Fibroblast of skin of left quadriceps (primary cell): ENCODE measurements at regions not wholly inside any gene's neighbourhood (a gene's known extent, or its start where the extent isn't known, plus 50 kb on each side); places are given as distances from the start of the nearest gene placed in this dataset.
"Not testable (repeated sequence)": the region's sequence is repeated elsewhere in the genome, so short reads cannot be mapped to it uniquely, and the experiment has no call there.

Source experiments
- DNase-seq, 2 experiments: peaks; one replicate each; pipeline ENCODE4 v3.0.0-alpha.2; 2013; ENCODE audit warnings: low read depth in 2 of 2

DNA sequence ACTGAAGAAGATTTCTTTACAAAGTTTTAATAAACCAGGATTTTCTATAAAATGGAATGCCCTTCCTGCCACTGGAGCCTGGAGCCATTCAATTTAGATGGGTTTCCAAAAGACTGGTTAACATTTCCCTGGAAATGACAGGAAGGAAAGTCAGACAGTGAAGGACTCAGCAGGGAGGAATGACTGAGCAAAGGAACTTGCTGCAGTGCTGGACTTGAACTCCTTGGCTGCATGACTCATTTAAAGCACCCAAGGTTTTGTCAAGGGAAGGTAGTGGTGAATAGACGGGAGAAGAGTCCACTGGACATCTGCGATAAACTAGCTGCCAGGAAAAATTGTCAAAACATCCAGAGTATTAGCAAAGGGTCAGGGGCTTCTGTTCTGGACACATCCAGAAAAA, 163.8 kb upstream of the SLC28A3 start:
- DNase-seq: no peak

DNA sequence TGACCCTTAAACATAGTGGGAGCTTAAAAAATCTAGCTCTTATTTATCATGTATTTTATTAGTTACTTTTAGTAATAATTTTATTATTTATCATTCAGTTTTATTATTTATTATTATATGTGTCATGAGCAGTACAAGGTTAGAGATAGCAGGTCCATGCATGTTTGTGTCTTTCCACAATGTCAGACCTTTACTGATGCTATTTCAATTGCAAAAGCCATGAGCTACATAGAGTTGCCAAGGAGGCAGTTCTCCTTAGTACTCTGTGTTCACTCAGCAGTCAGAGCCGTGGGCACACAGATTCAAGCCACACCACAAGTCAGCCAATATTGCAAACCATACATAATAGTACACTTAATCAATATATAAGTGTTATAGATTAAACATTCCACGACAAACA, 157.9 kb upstream of the NTRK2 start:
- no peak for DNase-seq

DNA sequence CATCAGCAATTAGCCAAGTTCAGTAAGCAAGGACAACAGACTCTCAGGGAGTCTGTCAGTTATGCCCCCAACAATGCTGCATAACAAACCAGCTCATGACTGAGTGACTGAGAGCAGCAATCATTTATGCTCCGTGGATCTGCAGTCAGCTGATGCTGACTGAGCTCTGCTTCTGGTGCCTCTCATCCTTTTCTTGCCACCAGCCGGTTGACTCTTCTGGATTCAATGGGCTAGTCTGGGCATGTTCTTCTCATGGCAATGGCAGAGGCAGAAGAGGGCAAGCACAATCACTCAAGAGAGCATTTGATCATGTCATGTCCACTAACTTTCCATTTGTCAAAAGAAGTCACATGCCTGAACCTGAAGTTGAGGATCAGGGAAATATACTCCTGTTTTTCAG, 157.0 kb upstream of the NTRK2 start:
- DNase-seq: no peak

DNA sequence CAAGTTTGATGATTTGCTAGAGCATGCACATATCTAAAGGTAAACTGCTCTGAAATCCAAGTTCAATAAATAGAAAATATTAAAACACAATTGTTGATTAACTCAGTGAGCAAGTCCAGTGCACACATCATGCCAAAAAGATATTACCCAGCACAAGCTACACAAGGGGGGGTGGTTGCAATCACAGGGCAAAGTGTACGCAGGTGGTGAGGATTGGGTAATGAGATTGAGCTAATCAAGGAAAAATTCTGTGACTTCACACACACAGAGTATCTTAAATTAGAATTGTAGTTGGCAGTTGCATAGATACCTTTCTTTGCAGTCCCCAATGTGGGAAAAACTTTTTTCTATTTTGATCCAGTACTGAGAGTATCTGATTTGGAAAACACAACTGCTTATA, 156.1 kb upstream of the NTRK2 start:
- no peak for DNase-seq

DNA sequence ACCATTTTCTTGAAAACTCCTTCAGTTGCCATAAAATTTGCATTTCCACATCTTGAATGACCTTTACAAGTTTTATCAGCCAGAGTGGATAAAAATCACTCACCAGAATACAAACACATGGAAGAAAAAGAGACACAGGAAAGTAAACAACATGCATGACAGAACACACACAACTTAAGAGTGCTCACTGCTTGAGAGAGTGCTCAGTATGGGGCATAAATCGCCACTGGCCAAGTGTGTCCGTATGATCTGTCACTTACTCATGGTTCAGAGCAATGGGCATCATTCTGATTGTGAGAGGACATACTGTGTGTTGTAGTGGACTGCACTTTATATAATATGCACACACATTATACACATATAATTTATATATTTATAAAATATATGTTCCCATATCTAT, 155.6 kb upstream of the NTRK2 start:
- DNase-seq: no peak

DNA sequence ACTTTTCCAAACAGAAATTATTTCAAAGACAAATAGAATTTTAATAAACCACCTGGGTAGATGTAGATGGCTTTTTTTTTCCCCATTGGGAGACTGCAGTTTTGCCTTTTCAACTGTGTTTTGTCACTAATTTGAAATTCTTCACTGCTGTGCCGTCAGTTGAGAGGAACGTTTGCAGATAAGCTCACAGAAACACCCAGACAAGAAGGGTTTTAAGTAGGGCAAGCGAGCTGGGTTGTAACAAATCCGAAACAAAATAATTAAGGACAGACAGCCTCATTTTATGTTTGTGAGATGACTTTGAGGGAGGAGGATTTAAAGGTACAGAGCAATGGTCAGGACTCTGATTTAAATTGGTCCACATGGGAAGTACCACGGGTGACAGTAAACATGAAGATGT, 155.1 kb upstream of the NTRK2 start:
- no peak for DNase-seq

DNA sequence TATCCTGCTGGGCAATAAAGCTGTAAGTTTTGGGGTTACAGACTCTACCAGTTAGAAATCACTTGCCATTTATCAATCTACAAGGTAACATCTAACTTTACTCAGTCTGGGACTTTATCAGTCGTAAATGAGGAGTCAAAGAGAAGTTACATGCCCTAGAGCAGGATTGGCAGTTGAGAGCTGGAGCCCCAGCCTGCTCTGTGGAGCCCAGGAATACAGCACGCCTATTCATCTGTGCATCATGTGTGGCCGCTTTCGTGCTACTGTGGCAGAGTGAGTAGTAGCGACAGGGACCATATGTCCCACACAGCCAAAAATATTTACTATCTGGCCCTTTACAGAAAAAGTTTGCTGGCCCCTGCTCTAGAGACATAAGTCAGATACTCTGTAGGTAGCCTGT, 152.5 kb upstream of the NTRK2 start:
- no peak for DNase-seq

DNA sequence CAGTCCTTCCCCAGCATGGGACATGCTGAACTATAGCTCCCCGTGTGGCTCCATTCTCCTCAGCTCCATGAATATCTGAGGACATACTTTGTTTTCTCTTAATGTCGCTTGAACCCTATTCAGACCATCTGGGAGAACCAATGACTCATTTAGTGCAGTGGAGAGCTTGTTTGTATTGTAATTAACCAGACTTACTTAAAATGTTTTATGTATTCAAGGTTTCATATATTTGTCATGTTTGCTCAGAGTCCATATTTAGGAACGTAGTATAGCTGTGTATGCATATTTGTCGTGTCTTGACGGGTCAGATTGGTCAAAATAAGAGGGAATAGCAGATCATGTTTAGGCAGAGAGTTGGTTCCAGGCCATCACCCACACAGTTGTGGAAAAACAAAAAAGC, 150.1 kb upstream of the NTRK2 start:
- DNase-seq: no peak

DNA sequence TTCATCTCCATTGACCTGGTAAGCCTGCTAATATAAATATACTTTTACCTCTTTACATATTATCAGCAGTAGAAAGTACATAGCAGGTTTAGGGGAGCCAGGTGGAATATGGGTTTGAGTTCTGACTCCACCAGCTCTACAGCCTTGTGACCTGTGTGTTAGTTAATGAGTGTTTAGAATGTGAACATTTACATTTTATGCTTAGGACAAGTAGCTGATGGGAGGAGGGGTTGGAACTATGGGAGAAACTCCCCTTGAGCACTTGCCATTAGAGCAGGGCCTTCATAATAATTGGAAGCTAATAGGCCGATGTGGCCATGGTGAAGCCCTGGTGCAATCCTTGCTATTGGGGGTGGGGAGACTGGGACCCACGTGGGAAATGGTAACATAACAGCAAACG, 148.3 kb upstream of the NTRK2 start:
- DNase-seq: no peak

DNA sequence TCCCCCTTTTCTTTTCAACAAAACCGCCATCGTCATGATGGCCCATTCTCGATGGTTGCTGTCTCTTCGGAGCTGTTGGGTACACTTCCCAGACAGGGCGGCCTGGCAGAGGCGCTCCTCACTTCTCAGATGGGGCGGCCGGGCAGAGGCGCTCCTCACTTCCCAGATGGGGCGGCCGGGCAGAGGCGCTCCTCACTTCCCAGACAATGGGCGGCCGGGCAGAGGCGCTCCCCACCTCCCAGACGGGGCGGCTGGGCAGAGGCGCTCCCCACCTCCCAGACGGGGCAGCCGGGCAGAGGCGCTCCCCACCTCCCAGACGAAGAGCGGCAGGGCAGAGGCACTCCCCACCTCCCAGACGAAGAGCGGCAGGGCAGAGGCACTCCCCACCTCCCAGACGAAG, 143.3 kb upstream of the NTRK2 start:
- not testable (repeated sequence) for DNase-seq

DNA sequence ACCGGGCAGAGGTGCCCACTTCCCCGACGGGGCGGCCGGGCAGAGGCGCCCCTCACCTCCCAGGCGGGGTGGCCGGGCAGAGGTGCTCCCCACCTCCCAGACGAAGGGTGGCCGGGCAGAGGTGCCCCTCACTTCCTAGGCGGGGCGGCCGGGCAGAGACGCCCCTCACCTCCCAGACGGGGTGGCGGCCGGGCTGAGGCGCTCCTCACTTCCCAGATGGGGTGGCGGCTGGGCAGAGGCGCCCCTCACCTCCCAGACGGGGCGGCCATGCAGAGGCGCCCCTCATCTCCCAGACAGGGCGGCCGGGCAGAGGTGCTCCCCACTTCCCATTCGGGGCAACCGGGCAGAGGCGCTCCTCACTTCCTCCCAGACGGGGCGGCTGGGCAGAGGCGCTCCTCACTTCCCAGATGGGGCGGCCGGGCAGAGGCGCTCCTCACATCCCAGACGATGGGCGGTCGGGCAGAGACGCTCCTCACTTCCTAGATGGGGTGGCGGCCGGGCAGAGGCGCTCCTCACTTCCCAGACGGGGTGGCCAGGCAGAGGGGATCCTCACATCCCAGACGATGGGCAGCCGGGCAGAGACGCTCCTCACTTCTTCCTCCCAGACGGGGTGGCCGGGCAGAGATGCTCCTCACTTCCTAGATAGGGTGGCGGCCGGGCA, 142.3 kb upstream of the NTRK2 start:
- not testable (repeated sequence) for DNase-seq

DNA sequence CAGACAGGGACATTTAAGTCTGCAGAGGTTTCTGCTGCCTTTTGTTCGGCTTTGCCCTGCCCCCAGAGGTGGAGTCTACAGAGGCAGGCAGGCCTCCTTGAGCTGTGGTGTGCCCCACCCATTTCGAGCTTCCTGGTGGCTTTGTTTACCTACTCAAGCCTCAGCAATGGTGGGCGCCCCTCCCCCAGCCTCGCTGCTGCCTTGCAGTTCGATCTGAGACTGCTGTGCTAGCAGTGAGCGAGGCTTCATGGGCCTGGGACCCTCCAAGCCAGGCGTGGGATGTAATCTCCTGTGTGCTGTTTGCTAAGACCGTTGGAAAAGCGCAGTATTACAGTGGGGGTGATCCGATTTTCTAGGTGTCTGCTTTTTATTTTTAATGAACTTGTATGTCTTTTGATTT, 133.6 kb upstream of the NTRK2 start:
- not testable (repeated sequence) for DNase-seq

DNA sequence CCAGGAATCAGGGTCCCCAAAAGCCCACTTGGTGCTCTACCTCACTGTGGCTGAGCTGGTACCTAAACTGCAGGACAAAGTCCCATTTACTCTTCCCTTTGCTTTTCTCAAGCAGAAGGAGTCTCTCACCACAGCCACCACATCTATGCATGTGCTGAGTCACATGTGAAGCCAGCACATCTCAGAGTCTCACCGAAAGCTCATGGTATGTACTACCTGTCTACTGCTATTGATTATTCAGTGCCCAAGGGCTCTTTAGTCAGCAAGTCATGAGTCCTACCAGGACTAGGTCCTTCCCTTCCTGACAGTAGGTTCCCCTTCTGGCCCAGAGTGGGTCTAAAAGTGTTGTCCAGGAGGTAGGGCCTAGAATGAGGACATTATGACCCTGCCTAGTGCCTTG, 130.7 kb upstream of the NTRK2 start:
- DNase-seq: no peak

DNA sequence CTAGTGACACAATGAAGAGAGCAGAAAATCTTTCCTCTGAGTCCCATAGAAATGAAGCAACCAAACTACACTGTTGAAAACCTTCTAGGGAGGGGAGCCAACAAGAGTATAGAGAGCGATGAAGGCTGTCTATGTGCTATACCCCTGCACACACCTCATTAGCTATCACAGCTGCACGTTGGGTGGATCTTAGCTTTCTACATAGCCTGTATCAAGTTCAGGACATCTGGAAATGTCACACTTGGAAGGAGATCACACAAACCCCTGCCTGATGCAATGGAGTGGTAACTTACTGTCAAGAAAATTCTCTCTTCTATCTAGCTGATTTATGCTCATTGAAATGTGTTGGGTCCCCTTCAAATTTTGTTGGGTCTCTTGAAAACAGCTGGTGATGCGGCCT, 127.0 kb upstream of the NTRK2 start:
- DNase-seq: no peak

DNA sequence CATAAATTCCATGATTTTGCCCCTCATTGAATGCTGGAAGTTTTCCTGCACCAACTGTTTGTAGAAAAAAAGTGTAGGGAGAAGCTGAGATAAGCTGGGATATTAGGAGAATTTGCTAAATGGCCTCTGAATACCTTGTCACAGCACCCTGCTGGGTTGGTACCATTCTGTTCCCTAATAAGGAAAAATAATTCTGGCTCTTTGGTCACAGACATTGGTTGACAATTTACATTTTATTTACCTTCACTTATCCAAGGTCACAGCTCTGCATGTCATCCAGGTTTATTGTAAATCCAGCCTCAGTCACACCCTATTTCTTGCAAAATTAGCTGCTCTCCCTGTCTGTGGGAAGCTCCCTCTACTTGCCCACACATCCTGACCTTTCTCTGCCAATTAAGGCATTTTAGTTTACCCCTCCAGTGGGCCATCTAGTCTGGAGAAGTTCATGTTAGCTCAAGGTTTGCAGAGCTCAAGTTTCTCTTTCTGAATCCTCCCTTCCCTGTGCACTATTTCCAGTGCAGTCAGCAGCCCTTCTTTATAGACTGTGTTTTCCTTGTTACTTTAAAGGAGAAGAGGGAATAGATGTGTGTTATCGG, 115.4 kb upstream of the NTRK2 start:
- no peak for DNase-seq

DNA sequence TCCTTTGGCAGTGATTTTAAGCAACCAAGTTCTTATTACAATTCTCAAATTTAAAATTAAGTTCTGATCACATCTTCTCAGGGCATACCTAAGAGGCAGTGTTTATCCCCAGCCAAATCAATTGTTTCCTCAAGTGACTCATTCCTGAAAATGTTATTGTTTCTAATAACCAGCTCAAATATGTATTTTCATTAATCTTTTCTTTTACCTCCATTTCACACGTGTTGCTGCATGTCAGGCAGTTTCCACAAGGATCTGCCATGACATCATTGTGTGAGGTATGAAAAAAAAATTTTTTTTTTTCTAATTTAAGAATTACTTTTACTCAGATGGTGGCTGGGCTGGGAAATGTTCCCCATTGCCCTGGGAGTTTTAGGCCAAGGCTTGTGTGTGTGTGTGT, 113.0 kb upstream of the NTRK2 start:
- no peak for DNase-seq

DNA sequence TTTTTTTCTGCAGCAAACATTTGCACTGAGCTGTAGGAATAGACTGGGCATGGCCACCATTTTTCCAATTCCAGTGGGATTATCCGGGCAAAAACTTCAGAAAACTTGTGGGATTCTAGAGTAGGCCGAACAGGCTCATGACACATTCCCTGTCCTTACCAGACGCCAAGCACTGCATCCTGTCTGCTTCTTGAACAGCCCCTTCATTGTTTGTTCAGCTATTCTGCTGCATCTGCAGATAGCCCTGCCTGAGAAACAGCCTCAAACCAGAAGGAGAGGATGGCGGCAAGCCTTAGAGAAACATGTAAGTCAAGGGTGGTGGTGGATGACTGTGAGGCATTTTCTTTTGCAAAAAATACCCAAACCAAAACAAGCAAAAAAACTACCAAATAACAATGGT, 111.8 kb upstream of the NTRK2 start:
- no peak for DNase-seq

DNA sequence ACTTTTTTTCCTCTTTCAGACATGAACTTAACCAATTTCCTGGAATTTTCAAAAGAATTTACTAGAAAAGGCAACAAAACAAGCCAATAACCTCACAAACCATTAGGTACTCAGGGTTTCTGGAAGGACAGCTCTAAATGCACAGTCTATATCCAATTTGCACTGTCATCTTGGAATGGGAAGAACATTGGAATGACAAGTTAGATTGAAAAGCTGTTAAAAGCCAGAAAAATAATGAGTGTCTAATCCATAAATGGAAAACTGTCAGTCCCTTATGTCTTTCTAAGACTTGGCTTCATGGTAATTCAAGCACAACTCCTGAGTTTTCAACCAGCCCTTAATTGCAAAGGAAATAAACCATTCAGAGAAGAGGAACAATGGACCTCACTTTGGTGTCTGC, 105.8 kb upstream of the NTRK2 start:
- DNase-seq: no peak

DNA sequence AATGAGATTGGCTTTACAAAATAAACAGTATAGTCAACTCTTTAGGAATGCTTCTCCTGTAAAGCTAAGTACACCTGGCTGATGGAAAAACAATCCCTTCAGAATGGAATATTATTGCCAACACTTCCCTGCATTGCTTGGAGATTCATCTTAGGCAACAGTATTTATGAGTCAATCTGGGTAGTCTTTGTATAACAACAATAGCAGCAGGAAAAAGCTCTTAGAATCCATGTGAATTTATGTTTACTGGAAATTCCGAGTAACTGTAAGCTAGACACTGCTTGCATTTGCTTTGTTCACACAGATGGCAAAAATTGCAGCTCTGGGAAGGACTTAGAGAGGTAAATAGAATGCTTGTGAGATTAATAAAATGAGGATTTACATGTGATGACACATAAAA, 101.7 kb upstream of the NTRK2 start:
- no peak for DNase-seq

DNA sequence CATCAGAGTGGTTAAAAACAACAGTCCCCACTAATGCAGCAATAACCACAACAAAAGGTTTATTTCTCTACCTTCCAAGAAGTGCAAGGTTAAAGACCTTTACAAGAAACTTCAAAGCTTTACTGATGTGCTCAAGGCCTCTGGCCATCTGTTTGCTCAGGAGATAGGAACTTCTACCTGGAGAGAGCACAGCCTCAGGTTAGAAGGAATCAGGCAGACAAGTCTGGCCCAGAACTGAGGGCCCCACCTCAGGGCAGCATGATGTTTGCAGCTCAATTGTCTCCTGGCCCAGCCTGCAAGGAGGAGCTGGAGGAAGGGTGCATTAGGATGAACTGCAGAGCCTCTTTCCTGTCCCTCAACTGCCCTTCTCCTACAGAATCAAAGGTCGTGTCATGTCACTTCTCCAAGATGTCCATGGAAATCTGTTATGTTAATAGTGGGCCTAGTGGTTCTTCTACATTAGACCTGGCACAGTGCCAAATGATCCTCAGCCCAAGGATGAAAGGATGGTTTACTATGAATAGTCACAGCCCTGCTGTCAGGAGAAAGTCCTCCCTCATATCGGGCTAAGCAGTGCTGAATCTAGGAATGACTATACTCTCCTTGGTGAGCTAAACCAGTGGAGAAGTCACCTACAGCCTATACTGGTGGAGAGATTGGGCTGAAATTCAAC, 98.9 kb upstream of the NTRK2 start:
- no peak for DNase-seq

DNA sequence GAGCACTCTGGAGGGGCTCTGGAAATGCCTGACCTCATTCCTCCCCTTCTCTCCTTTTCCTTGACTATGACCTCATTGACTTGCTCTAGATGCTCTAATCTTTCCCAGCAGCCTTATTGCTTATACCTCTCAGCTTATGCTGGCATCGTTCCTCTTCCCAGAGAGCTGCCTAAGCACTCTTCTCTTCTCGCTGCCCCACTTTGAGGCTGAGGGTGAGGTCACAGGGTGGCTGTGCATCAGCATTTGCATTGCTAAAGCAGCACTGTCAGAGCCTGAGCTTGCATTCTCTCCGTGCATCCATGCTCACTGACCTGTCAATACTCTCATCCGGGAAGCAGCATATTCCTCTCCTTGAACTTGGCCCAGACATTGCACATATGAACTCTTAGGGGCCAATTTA, 96.4 kb upstream of the NTRK2 start:
- DNase-seq: no peak

DNA sequence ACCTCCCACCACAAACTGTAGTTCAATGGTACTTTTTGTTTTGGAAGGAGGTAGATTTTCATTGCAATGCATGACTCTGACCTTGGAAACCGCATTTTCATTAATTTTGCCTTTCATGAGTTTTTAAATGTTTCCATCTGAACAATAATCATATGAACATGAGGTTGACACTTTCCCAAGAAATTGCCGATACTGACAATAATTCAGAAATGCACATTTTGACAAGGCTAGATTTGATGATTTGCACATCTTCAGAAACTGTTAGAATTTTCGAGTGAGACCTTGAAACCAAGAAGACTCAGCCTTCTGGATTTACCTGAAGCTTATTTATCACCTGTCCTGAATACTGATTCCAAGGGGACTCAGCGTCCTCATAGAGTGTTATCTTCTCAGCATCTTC, 93.8 kb upstream of the NTRK2 start:
- DNase-seq: no peak

DNA sequence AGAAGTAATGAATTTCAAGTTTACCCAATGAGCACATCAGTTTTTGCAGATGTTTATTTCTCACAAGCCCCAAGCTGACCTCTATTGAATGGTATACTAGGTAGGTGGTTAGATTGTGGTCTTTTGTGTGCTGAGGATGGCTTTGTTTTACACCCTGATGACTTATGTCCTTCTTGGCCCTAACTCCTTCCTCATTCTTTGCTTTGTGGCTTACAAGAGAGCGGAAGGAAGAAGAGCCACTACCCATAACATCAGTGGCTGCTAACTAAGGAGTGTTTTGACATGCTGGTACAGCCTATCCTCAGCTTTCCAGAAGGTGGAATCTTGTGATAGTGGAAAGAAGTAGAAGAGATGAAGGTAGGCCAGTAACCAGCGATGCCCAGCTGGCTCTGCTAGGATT, 85.7 kb upstream of the NTRK2 start:
- no peak for DNase-seq

DNA sequence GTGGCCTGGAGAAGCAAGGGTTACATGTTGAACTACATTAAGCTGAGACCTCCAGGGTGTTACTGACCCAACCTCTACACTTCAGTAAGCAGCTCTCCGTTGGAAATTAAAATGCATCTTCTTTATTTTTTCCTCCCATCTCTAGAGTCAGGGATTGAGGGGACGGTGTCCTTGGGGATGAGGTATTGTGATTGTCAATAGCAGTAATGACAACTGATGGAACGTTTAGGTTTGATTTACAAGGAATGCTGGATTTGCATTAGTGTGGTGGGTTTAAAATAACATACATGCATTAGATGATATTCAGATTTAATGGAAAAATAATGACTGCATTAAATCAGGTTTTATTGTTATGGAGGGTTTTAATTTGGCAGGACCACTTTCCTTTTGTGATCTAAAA, 82.9 kb upstream of the NTRK2 start:
- no peak for DNase-seq
